Osteocyte (in vitro differentiated cells): ENCODE measurements at regions not wholly inside any gene's neighbourhood (a gene's known extent, or its start where the extent isn't known, plus 50 kb on each side); places are given as distances from the start of the nearest gene placed in this dataset.

Experiments used
- DNase-seq: peaks from one replicate; pipeline ENCODE4 v3.0.0; 2021; ENCODE audit warnings: mixed read lengths; ENCODE audit not compliant: unreplicated experiment; ENCODE audit errors: extremely low spot score
- H3K27ac Mint-ChIP-seq: one replicate; pipeline ENCODE4 v1.8.0; 2021; ENCODE audit warnings: mild to moderate bottlenecking, mixed read lengths; ENCODE audit not compliant: unreplicated experiment
- H3K27me3 Mint-ChIP-seq: one replicate; pipeline ENCODE4 v1.8.0; 2021; ENCODE audit warnings: mixed read lengths; ENCODE audit not compliant: unreplicated experiment
- H3K36me3 Mint-ChIP-seq: one replicate; pipeline ENCODE4 v1.8.0; 2021; ENCODE audit warnings: mixed read lengths; ENCODE audit not compliant: unreplicated experiment
- H3K4me1 Mint-ChIP-seq: one replicate; pipeline ENCODE4 v1.8.0; 2021; ENCODE audit warnings: mixed read lengths; ENCODE audit not compliant: unreplicated experiment
- H3K4me3 Mint-ChIP-seq: one replicate; pipeline ENCODE4 v1.8.0; 2021; ENCODE audit warnings: mild to moderate bottlenecking, moderate library complexity, mixed read lengths; ENCODE audit not compliant: unreplicated experiment
- H3K9me3 Mint-ChIP-seq: one replicate; pipeline ENCODE4 v1.8.0; 2021; ENCODE audit warnings: mixed read lengths; ENCODE audit not compliant: unreplicated experiment
- CTCF ChIP-seq: fragments of 200-600 bp; sonication (generic); IDR thresholded peaks from 2 replicates; pipeline ENCODE4 v1.5.0; 2021; ENCODE audit warnings: antibody characterized with exemption, mild to moderate bottlenecking, moderate library complexity

GRCh38 chr16:5527817-5528216, 430.2 kb upstream of the EEF2KMT start:
- Mint-ChIP-seq H3K4me1 (no peaks in the 10 kb centered on the region), H3K27ac (no peak overlapping the region), H3K9me3 (peaks cover 25% of the 10 kb centered on the region), H3K27me3 (no peaks in the 10 kb centered on the region), H3K4me3 (no peak overlapping the region), H3K36me3 (no peaks in the 10 kb centered on the region)
- TF ChIP-seq CTCF = no peak
- DNase-seq = no peak

DNA sequence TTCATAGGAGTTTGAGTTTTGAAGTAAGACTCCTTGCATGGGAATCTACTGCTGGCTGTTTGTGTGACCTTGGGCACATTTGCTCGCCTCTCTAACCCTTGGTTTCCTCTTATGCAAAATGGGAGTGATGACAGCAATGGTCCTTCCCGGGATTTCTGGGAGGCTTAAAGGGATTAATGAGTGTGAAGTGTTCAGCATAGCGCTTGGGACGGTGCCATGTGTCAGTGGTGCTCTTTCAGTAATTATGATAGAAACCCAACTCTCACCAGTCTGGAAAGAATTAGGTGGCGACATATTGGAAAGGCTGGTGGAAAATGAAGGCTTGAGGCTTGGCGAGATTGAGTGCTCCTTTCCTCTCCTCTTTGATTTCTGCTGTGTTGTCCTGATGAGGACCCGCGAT, 429.2 kb upstream of the EEF2KMT start:
- H3K9me3 Mint-ChIP-seq = peaks cover 28% of the 10 kb centered on the region
- H3K36me3 Mint-ChIP-seq = no peaks in the 10 kb centered on the region
- no peak overlapping the region for H3K27ac Mint-ChIP-seq
- no peak for TF ChIP-seq CTCF
- no peak overlapping the region for H3K4me3 Mint-ChIP-seq
- no peaks in the 10 kb centered on the region for H3K27me3 Mint-ChIP-seq
- H3K4me1 Mint-ChIP-seq = no peaks in the 10 kb centered on the region
- DNase-seq = no peak

DNA sequence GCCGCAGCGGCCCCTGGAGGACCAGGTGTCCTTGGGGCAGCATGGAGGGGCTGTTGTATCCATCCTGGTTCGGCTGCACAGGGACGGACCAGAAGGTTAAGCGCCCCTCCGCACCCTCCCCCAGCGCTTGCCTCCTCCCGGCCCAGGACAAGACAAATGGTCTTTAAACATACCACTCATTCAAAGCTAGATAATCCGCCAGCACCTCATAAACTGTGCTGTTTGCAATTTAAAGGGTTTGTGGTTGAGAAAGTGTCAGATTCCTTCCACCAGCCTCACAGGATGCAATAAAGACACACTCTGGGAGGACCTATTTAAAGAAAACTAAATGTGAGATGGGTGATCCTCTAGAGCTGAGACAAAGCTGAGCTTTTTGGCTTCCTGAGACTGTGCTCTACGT, 426.2 kb upstream of the EEF2KMT start:
- H3K27ac Mint-ChIP-seq = no peak overlapping the region
- H3K4me3 Mint-ChIP-seq = no peak overlapping the region
- H3K36me3 Mint-ChIP-seq = no peaks in the 10 kb centered on the region
- no peaks in the 10 kb centered on the region for H3K4me1 Mint-ChIP-seq
- TF ChIP-seq CTCF = no peak
- no peak for DNase-seq
- no peaks in the 10 kb centered on the region for H3K27me3 Mint-ChIP-seq
- H3K9me3 Mint-ChIP-seq = peaks cover 35% of the 10 kb centered on the region

- no peak for TF ChIP-seq CTCF
- no peaks in the 10 kb centered on the region for H3K27me3 Mint-ChIP-seq
Observed at GRCh38 chr16:5516115-5516514, 418.5 kb upstream of the EEF2KMT start.

GRCh38 chr16:5512014-5512413, 414.4 kb upstream of the EEF2KMT start:
- Mint-ChIP-seq H3K27ac (no peak overlapping the region), H3K36me3 (no peaks in the 10 kb centered on the region), H3K27me3 (no peaks in the 10 kb centered on the region), H3K4me1 (no peaks in the 10 kb centered on the region), H3K9me3 (peaks cover 48% of the 10 kb centered on the region), H3K4me3 (no peak overlapping the region)
- no peak for TF ChIP-seq CTCF
- no peak for DNase-seq

More at GRCh38 chr16:5516115-5516514, 418.5 kb upstream of the EEF2KMT start:
- Mint-ChIP-seq H3K27ac (no peak overlapping the region), H3K4me1 (no peaks in the 10 kb centered on the region), H3K4me3 (no peak overlapping the region), H3K9me3 (peaks cover 64% of the 10 kb centered on the region), H3K36me3 (no peaks in the 10 kb centered on the region)
- DNase-seq = no peak
